ENCODE measurements at regions not wholly inside any gene's neighbourhood (a gene's known extent, or its start where the extent isn't known, plus 50 kb on each side); places are given as distances from the start of the nearest gene placed in this dataset.
A peak's percentile ranks its signal among the peaks of the same experiment; 100 is the strongest.

DNA sequence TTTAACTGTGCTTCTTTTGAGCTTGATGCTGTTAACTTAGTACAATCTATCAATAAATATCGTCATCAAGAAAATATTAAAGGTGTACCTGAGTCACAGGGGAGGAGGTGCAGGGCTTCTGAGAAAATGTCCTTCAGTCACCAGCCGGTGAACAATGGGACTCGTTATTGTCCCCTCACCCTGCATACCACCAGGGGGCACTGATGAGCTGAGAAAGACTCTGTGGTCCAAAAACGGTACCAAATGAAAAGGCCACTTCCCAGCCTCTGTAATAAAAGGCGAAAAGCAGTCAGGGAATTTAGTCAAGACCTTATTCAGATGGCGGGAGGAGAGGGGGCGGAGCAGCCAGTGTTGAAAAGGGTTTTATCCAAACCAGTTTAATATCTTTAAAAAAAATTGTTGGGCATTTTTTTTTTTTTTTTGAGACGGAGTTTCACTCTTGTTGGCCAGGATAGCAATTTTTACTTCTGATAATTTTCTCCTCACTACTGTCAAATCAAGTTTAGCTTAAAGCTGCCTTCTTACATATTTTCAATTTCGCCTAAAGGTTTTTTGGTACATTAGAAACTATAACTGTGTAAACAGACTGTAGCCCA, 271.9 kb upstream of the ADAMTS16 start:
- TF ChIP-seq, protein P1, sequence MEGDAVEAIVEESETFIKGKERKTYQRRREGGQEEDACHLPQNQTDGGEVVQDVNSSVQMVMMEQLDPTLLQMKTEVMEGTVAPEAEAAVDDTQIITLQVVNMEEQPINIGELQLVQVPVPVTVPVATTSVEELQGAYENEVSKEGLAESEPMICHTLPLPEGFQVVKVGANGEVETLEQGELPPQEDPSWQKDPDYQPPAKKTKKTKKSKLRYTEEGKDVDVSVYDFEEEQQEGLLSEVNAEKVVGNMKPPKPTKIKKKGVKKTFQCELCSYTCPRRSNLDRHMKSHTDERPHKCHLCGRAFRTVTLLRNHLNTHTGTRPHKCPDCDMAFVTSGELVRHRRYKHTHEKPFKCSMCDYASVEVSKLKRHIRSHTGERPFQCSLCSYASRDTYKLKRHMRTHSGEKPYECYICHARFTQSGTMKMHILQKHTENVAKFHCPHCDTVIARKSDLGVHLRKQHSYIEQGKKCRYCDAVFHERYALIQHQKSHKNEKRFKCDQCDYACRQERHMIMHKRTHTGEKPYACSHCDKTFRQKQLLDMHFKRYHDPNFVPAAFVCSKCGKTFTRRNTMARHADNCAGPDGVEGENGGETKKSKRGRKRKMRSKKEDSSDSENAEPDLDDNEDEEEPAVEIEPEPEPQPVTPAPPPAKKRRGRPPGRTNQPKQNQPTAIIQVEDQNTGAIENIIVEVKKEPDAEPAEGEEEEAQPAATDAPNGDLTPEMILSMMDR (IDR thresholded peaks at IDR 0.05), result peak; percentile 29 to 63 (median 54)
- TF ChIP-seq POLR2A (IDR thresholded peaks at IDR 0.05), result no peak
- H3K27ac ChIP-seq, result no peak overlapping the region

DNA sequence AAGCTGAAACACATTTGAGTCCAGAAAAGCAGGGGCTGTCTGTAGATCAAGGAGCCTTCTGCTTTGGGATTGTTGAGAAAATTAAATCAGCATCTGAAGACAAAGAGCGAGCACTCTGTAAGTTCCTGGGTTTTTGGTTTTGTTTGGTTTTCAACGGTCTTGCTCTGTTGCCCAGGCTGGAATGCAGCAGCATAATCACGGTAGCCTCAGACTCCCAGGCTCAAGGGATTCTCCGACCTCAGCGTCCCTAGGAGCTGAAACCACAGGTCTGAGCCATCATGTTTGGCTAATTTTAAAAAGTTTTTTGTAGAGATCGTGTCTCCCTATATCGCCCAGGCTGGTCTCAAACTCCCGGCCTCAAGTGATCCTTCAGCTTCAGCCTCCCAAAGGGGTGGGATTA, 266.5 kb upstream of the ADAMTS16 start:
- Histone ChIP-seq H3K27me3 (peaks cover 0 to 6% (median 0%) of the 10 kb centered on the region in 4 donors), H3K9me3 (no peaks in the 10 kb centered on the region), H3K4me1 (no peaks in the 10 kb centered on the region), H3K27ac (no peak overlapping the region), H3K36me3 (no peaks in the 10 kb centered on the region), H3K4me3 (no peak overlapping the region)
- WGBS, 2 donors, result 63 to 78% methylated on average over 8 of the region's 8 CpGs
- TF ChIP-seq, protein P1 (IDR thresholded peaks at IDR 0.05), result no peak
- no peak for TF ChIP-seq POLR2A (IDR thresholded peaks at IDR 0.05)
- intact Hi-C loops (cut with DNase I), result no loop called here
- no peak for DNase-seq

More for the DNA sequence above, 271.9 kb upstream of the ADAMTS16 start:
- no peak overlapping the region for H3K4me3 ChIP-seq
- H3K36me3 ChIP-seq, result no peaks in the 10 kb centered on the region
- H3K9me3 ChIP-seq, result no peaks in the 10 kb centered on the region
- no peaks in the 10 kb centered on the region for H3K4me1 ChIP-seq
- intact Hi-C loops (cut with DNase I), result no loop called here
- H3K27me3 ChIP-seq, result peaks cover 0 to 4% (median 0%) of the 10 kb centered on the region in 4 donors
- no peak for DNase-seq
- 25 to 26% methylated on average over 9 of the region's 9 CpGs for WGBS, 2 donors

DNA sequence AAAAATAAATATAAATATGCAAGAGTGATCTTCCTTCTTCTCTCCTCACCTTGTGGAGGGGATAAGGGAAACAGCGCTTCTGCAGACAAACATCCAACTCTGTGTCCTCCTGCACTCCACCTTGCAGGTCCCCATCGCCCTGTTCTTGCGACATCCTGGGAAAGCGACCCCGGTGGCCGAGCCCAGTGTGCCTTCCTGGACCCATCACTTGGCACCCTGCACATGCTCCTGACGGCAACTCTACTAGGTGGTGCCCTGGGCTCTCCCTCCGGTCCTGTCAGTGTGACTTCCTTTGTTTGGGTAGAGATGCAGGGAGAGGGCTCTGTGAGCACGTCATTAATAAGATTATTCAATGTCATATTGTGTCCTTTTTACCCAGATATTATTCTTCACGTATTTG, 266.0 kb upstream of the ADAMTS16 start:
- H3K27me3 ChIP-seq, result peaks cover 0 to 8% (median 0%) of the 10 kb centered on the region in 4 donors
- DNase-seq, result no peak

DNA sequence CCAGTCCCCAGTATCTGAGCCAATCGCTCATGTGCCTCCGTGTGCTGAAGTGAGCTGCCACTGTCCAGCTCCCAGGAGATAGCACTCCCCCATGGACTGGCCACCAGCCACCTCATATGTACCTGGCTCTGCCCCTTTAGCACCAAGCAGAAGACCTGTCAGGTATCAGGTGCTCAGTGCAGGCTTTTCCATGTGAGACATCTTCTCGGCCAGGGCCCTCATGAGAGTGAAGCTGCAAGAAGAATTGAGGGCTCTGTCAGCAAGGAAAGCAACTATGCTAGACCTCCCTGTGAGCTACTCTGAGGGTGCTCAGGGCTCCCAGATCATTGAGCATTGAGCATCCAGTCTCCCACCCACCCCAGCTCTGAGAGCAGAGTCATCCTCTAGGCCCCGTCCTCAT, 264.2 kb upstream of the ADAMTS16 start:
- H3K27me3 ChIP-seq, result peaks cover 0 to 8% (median 0%) of the 10 kb centered on the region in 4 donors
- no peaks in the 10 kb centered on the region for H3K9me3 ChIP-seq
- intact Hi-C loops (cut with DNase I), result no loop called here
- H3K4me3 ChIP-seq, result no peak overlapping the region
- no peaks in the 10 kb centered on the region for H3K36me3 ChIP-seq
- no peaks in the 10 kb centered on the region for H3K4me1 ChIP-seq
- H3K27ac ChIP-seq, result no peak overlapping the region
- DNase-seq, result no peak
- TF ChIP-seq, protein P1 (IDR thresholded peaks at IDR 0.05), result no peak
- TF ChIP-seq POLR2A (IDR thresholded peaks at IDR 0.05), result no peak
- 80 to 92% methylated on average over 2 to 3 of the region's 4 CpGs for WGBS, 2 donors

More for the DNA sequence above, 266.0 kb upstream of the ADAMTS16 start:
- no peaks in the 10 kb centered on the region for H3K4me1 ChIP-seq
- no peak overlapping the region for H3K4me3 ChIP-seq
- TF ChIP-seq, protein P1 (IDR thresholded peaks at IDR 0.05), result no peak
- TF ChIP-seq POLR2A (IDR thresholded peaks at IDR 0.05), result no peak
- intact Hi-C loops (cut with DNase I), result no loop called here
- H3K36me3 ChIP-seq, result no peaks in the 10 kb centered on the region
- H3K9me3 ChIP-seq, result no peaks in the 10 kb centered on the region
- H3K27ac ChIP-seq, result no peak overlapping the region
- 55 to 66% methylated on average over 7 to 10 of the region's 10 CpGs for WGBS, 2 donors

DNA sequence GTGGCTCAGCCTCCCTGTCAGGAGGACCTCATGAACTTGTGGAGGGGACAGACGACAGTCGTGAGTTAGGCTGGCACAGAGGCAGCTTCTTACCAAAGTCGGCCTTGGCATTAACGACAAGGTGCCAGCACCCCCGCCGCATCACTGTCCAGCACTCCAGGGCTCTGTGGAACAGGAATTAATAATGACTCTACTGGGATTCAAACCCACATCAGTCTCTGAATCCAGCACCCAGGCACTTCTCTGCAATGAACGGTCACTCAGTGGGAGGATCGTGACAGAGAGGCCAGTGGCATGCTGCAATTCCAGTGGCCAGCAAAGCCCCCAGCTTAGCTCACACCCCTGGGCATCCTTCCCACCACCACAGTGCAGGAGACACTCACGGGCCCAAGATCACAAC, 263.3 kb upstream of the ADAMTS16 start:
- H3K4me3 ChIP-seq, result no peak overlapping the region
- intact Hi-C loops (cut with DNase I), result no loop called here
- peaks cover 0 to 8% (median 0%) of the 10 kb centered on the region in 4 donors for H3K27me3 ChIP-seq
- no peak for DNase-seq
- H3K27ac ChIP-seq, result no peak overlapping the region
- H3K9me3 ChIP-seq, result no peaks in the 10 kb centered on the region
- WGBS, 2 donors, result 70 to 71% methylated on average over 4 to 6 of the region's 9 CpGs
- H3K4me1 ChIP-seq, result no peaks in the 10 kb centered on the region
- TF ChIP-seq, protein P1 (IDR thresholded peaks at IDR 0.05), result no peak
- no peak for TF ChIP-seq POLR2A (IDR thresholded peaks at IDR 0.05)
- no peaks in the 10 kb centered on the region for H3K36me3 ChIP-seq

All from esophagus squamous epithelium (tissue), 5 donors.